Thoracic aorta (tissue), 2 donors: ENCODE measurements at regions not wholly inside any gene's neighbourhood (a gene's known extent, or its start where the extent isn't known, plus 50 kb on each side); places are given as distances from the start of the nearest gene placed in this dataset.

ENCODE experiments used
- ATAC-seq: fragments of 150-250 bp; one replicate; pipeline ENCODE4 v1.8.0; 2017; ENCODE audit warnings: low read depth; ENCODE audit not compliant: insufficient number of reproducible peaks, low FRiP score
- DNase-seq: peaks from one replicate; pipeline ENCODE4 v3.0.0-alpha.2; 2020; ENCODE audit warnings: low spot score
- H3K27ac ChIP-seq, 2 donors: fragments of 200-600 bp; sonication (generic); 1 replicate in 1 of 2; 2 replicates in 1 of 2; pipeline ENCODE4 v1.5.1; 2016; ENCODE audit warnings: mild to moderate bottlenecking in 2 of 2, moderate library complexity in 2 of 2
- H3K27me3 ChIP-seq: fragments of 200-600 bp; sonication (generic); replicated peaks from 2 replicates; pipeline ENCODE4 v1.6.0; 2016; ENCODE audit warnings: mild to moderate bottlenecking; ENCODE audit not compliant: insufficient read depth
- H3K36me3 ChIP-seq: fragments of 200-600 bp; sonication (generic); one replicate; pipeline ENCODE4 v1.5.1; 2016
- H3K4me1 ChIP-seq, 2 donors: fragments of 200-600 bp; sonication (generic); 1 replicate in 1 of 2; 2 replicates in 1 of 2; pipeline versions ENCODE4 v1.5.1 to v1.6.0; 2016; ENCODE audit warnings: low read depth in 2 of 2, mild to moderate bottlenecking in 1 of 2; ENCODE audit not compliant: control insufficient read depth in 1 of 2
- H3K4me3 ChIP-seq: fragments of 200-600 bp; sonication (generic); 2 replicates; pipeline ENCODE4 v1.5.1; 2016; ENCODE audit warnings: mild to moderate bottlenecking
- H3K9me3 ChIP-seq: fragments of 200-600 bp; sonication (generic); 2 replicates; pipeline ENCODE4 v1.5.1; 2016
- CTCF ChIP-seq: fragments of 200-600 bp; sonication (generic); IDR thresholded peaks from one replicate; pipeline ENCODE4 v1.5.1; 2019; ENCODE audit warnings: antibody characterized with exemption

- no peak overlapping the region for H3K27ac ChIP-seq
- TF ChIP-seq CTCF = no peak
- no peak overlapping the region for H3K4me3 ChIP-seq
- H3K27me3 ChIP-seq = no peaks in the 10 kb centered on the region
- H3K36me3 ChIP-seq = no peaks in the 10 kb centered on the region
- no peak for ATAC-seq
- no peak for DNase-seq
- no peaks in the 10 kb centered on the region for H3K4me1 ChIP-seq
- H3K9me3 ChIP-seq = no peaks in the 10 kb centered on the region
These were observed 142.2 kb downstream of the HERPUD2 start for GRCh38 chr7:35552691-35553090.

GRCh38 chr7:35551321-35552081, 143.4 kb downstream of the HERPUD2 start:
- no peaks in the 10 kb centered on the region for H3K27me3 ChIP-seq
- H3K27ac ChIP-seq = no peak overlapping the region
- ATAC-seq = no peak
- no peaks in the 10 kb centered on the region for H3K9me3 ChIP-seq
- TF ChIP-seq CTCF = no peak
- no peaks in the 10 kb centered on the region for H3K36me3 ChIP-seq
- no peaks in the 10 kb centered on the region for H3K4me1 ChIP-seq
- DNase-seq = no peak
- no peak overlapping the region for H3K4me3 ChIP-seq

GRCh38 chr7:35550831-35551230, 144.1 kb downstream of the HERPUD2 start:
- Histone ChIP-seq H3K4me3 (no peak overlapping the region), H3K27me3 (no peaks in the 10 kb centered on the region), H3K9me3 (no peaks in the 10 kb centered on the region), H3K27ac (no peak overlapping the region), H3K36me3 (no peaks in the 10 kb centered on the region), H3K4me1 (no peaks in the 10 kb centered on the region)
- DNase-seq (no peak), ATAC-seq (no peak)
- TF ChIP-seq CTCF = no peak

- TF ChIP-seq CTCF = no peak
- no peak for ATAC-seq
These were observed 145.2 kb downstream of the HERPUD2 start for GRCh38 chr7:35549781-35550180.

GRCh38 chr7:35548291-35548690, 146.6 kb downstream of the HERPUD2 start:
- H3K4me1 ChIP-seq = no peaks in the 10 kb centered on the region
- no peak overlapping the region for H3K4me3 ChIP-seq
- H3K9me3 ChIP-seq = no peaks in the 10 kb centered on the region
- H3K27me3 ChIP-seq = no peaks in the 10 kb centered on the region
- ATAC-seq = no peak
- no peak for DNase-seq
- H3K36me3 ChIP-seq = no peaks in the 10 kb centered on the region
- H3K27ac ChIP-seq = no peak overlapping the region
- TF ChIP-seq CTCF = no peak

More at GRCh38 chr7:35549781-35550180, 145.2 kb downstream of the HERPUD2 start:
- Histone ChIP-seq H3K27me3 (no peaks in the 10 kb centered on the region), H3K36me3 (no peaks in the 10 kb centered on the region), H3K4me3 (no peak overlapping the region), H3K27ac (no peak overlapping the region), H3K4me1 (no peaks in the 10 kb centered on the region), H3K9me3 (no peaks in the 10 kb centered on the region)
- no peak for DNase-seq
